ENCODE measurements at regions not wholly inside any gene's neighbourhood (a gene's known extent, or its start where the extent isn't known, plus 50 kb on each side); places are given as distances from the start of the nearest gene placed in this dataset.
"Not testable (repeated sequence)": the region's sequence is repeated elsewhere in the genome, so short reads cannot be mapped to it uniquely, and the experiment has no call there.

GRCh38 chr7:87007038-87007437 is 52.4 kb downstream of the ELAPOR2 start:
- no peak for DNase-seq

GRCh38 chr7:87004956-87005355 is 54.5 kb downstream of the ELAPOR2 start:
- DNase-seq = no peak

- peak; percentile 15 for DNase-seq
These were observed 55.3 kb downstream of the ELAPOR2 start for GRCh38 chr7:87003872-87004798.

- DNase-seq = no peak
These were observed 58.2 kb downstream of the ELAPOR2 start for GRCh38 chr7:87001214-87001613.

- DNase-seq = no peak
These were observed 59.1 kb downstream of the ELAPOR2 start for GRCh38 chr7:87000344-87000743.

- no peak for DNase-seq
These were observed 59.7 kb downstream of the ELAPOR2 start for GRCh38 chr7:86999750-87000149.

GRCh38 chr7:86995814-86996213 is 63.6 kb downstream of the ELAPOR2 start:
- DNase-seq = no peak

- no peak for DNase-seq
These were observed 64.3 kb downstream of the ELAPOR2 start for GRCh38 chr7:86995052-86995725.

GRCh38 chr7:86991771-86992191 is 67.7 kb downstream of the ELAPOR2 start:
- DNase-seq = no peak

GRCh38 chr7:86991093-86991769 is 68.2 kb downstream of the ELAPOR2 start:
- no peak for DNase-seq

- no peak for DNase-seq
These were observed 70.0 kb downstream of the ELAPOR2 start for GRCh38 chr7:86989407-86989806.

GRCh38 chr7:86987834-86988233 is 71.6 kb downstream of the ELAPOR2 start:
- DNase-seq = not testable (repeated sequence)

GRCh38 chr7:86987358-86987757 is 72.1 kb downstream of the ELAPOR2 start:
- not testable (repeated sequence) for DNase-seq

- not testable (repeated sequence) for DNase-seq
These were observed 74.1 kb downstream of the ELAPOR2 start for GRCh38 chr7:86985342-86985741.

- not testable (repeated sequence) for DNase-seq
These were observed 75.8 kb downstream of the ELAPOR2 start for GRCh38 chr7:86983654-86984053.

GRCh38 chr7:86981937-86982336 is 77.5 kb downstream of the ELAPOR2 start:
- DNase-seq = not testable (repeated sequence)

- no peak for DNase-seq
These were observed 78.3 kb downstream of the ELAPOR2 start for GRCh38 chr7:86981127-86981526.

GRCh38 chr7:86980223-86980622 is 79.2 kb downstream of the ELAPOR2 start:
- DNase-seq = no peak

- DNase-seq = no peak
These were observed 80.5 kb downstream of the ELAPOR2 start for GRCh38 chr7:86978808-86979506.

- no peak for DNase-seq
These were observed 82.5 kb downstream of the ELAPOR2 start for GRCh38 chr7:86976958-86977357.

- DNase-seq = no peak
These were observed 83.5 kb downstream of the ELAPOR2 start for GRCh38 chr7:86975914-86976313.

- DNase-seq = no peak
These were observed 84.0 kb downstream of the ELAPOR2 start for GRCh38 chr7:86975449-86975848.

- DNase-seq = no peak
These were observed 87.4 kb downstream of the ELAPOR2 start for GRCh38 chr7:86972072-86972471.
